Activated T-cell treated with anti-CD3 and anti-CD28 coated beads for 1 hour (primary cell): ENCODE measurements at regions not wholly inside any gene's neighbourhood (a gene's known extent, or its start where the extent isn't known, plus 50 kb on each side); places are given as distances from the start of the nearest gene placed in this dataset.
A peak's percentile ranks its signal among the peaks of the same experiment; 100 is the strongest.
"Not testable (repeated sequence)": the region's sequence is repeated elsewhere in the genome, so short reads cannot be mapped to it uniquely, and the experiment has no call there.

ENCODE experiments used
- DNase-seq: peaks from one replicate; pipeline ENCODE4 v3.0.0-alpha.2; 2020; ENCODE audit warnings: low read depth

GRCh38 chr12:11446372-11446771 lies 51.0 kb upstream of the PRB2 start:
- no peak for DNase-seq

- DNase-seq, result no peak
These were observed 62.8 kb upstream of the PRB2 start for GRCh38 chr12:11457996-11458645.

GRCh38 chr12:11460343-11461023 lies 65.1 kb upstream of the PRB2 start:
- DNase-seq, result no peak

GRCh38 chr12:11461433-11461832 lies 66.1 kb upstream of the PRB2 start:
- no peak for DNase-seq

GRCh38 chr12:11477110-11477509 lies 81.7 kb upstream of the PRB2 start:
- DNase-seq, result no peak

- DNase-seq, result no peak
These were observed 87.6 kb upstream of the PRB2 start for GRCh38 chr12:11482955-11483354.

GRCh38 chr12:11486623-11487444 lies 91.5 kb upstream of the PRB2 start:
- peak; percentile 69 for DNase-seq

- DNase-seq, result no peak
These were observed 100.9 kb upstream of the PRB2 start for GRCh38 chr12:11496157-11496851.

GRCh38 chr12:11497438-11497837 lies 102.1 kb upstream of the PRB2 start:
- DNase-seq, result no peak

GRCh38 chr12:11497995-11498394 lies 102.6 kb upstream of the PRB2 start:
- DNase-seq, result no peak

GRCh38 chr12:11498574-11498973 lies 103.2 kb upstream of the PRB2 start:
- not testable (repeated sequence) for DNase-seq

GRCh38 chr12:11499806-11500187 lies 104.4 kb upstream of the PRB2 start:
- no peak for DNase-seq

- DNase-seq, result peak; percentile 77
These were observed 105.0 kb upstream of the PRB2 start for GRCh38 chr12:11500188-11500860.

- no peak for DNase-seq
These were observed 105.5 kb upstream of the PRB2 start for GRCh38 chr12:11500861-11501230.

- no peak for DNase-seq
These were observed 113.3 kb upstream of the PRB2 start for GRCh38 chr12:11508699-11509098.

GRCh38 chr12:11509326-11509725 lies 114.0 kb upstream of the PRB2 start:
- DNase-seq, result no peak

GRCh38 chr12:11510671-11511070 lies 115.3 kb upstream of the PRB2 start:
- DNase-seq, result no peak

- DNase-seq, result no peak
These were observed 117.9 kb upstream of the PRB2 start for GRCh38 chr12:11513288-11513687.

GRCh38 chr12:11517080-11517479 lies 121.7 kb upstream of the PRB2 start:
- DNase-seq, result no peak

- no peak for DNase-seq
These were observed 125.0 kb upstream of the ETV6 start for GRCh38 chr12:11524446-11524845.

- no peak for DNase-seq
These were observed 115.4 kb upstream of the ETV6 start for GRCh38 chr12:11534064-11534463.

GRCh38 chr12:11535127-11535526 lies 114.3 kb upstream of the ETV6 start:
- no peak for DNase-seq
